ENCODE measurements at regions not wholly inside any gene's neighbourhood (a gene's known extent, or its start where the extent isn't known, plus 50 kb on each side); places are given as distances from the start of the nearest gene placed in this dataset.

- no peaks in the 10 kb centered on the region for H3K27me3 ChIP-seq
- no peaks in the 10 kb centered on the region for H3K9me3 ChIP-seq
- intact Hi-C loops (cut with DNase I; ENCODE audit: low total_unique reads) (no loop called here), in situ Hi-C loops (cut with MboI; ENCODE audit: low sequenced_read_pairs in 4 of 4) (no loop called here)
- no peak for TF ChIP-seq CTCF (IDR thresholded peaks at IDR 0.05 in 4 of 5, conservative IDR thresholded peaks at IDR 0.05 in 1 of 5)
- no peak for TF ChIP-seq POLR2A (IDR thresholded peaks at IDR 0.05)
- H3K36me3 ChIP-seq = no peaks in the 10 kb centered on the region
- no peaks in the 10 kb centered on the region for H3K4me1 ChIP-seq
- H3K4me3 ChIP-seq = no peak overlapping the region
- ATAC-seq (no peak), DNase-seq (no peak)
- H3K27ac ChIP-seq = no peak overlapping the region
Observed at GRCh38 chr7:69052447-69052846, 545.8 kb upstream of the AUTS2 start.

- Histone ChIP-seq H3K36me3 (no peaks in the 10 kb centered on the region), H3K27me3 (no peaks in the 10 kb centered on the region), H3K27ac (no peak overlapping the region), H3K9me3 (no peaks in the 10 kb centered on the region), H3K4me1 (no peaks in the 10 kb centered on the region), H3K4me3 (no peak overlapping the region)
- DNase-seq (no peak), ATAC-seq (no peak)
- TF ChIP-seq POLR2A (IDR thresholded peaks at IDR 0.05) (no peak), CTCF (IDR thresholded peaks at IDR 0.05 in 4 of 5, conservative IDR thresholded peaks at IDR 0.05 in 1 of 5) (no peak)
- in situ Hi-C loops (cut with MboI; ENCODE audit: low sequenced_read_pairs in 4 of 4) = no loop called here
- intact Hi-C loops (cut with DNase I; ENCODE audit: low total_unique reads) = no loop called here
Observed at GRCh38 chr7:69060516-69060915, 537.8 kb upstream of the AUTS2 start.

- ATAC-seq = no peak
- Histone ChIP-seq H3K36me3 (no peaks in the 10 kb centered on the region), H3K27ac (no peak overlapping the region), H3K27me3 (no peaks in the 10 kb centered on the region), H3K4me1 (no peaks in the 10 kb centered on the region), H3K4me3 (no peak overlapping the region), H3K9me3 (no peaks in the 10 kb centered on the region)
- intact Hi-C loops (cut with DNase I; ENCODE audit: low total_unique reads) = no loop called here
- in situ Hi-C loops (cut with MboI; ENCODE audit: low sequenced_read_pairs in 4 of 4) = no loop called here
- no peak for DNase-seq
- no peak for TF ChIP-seq CTCF (IDR thresholded peaks at IDR 0.05 in 4 of 5, conservative IDR thresholded peaks at IDR 0.05 in 1 of 5)
- TF ChIP-seq POLR2A (IDR thresholded peaks at IDR 0.05) = no peak
Observed at GRCh38 chr7:69062020-69062765, 536.1 kb upstream of the AUTS2 start.

DNA sequence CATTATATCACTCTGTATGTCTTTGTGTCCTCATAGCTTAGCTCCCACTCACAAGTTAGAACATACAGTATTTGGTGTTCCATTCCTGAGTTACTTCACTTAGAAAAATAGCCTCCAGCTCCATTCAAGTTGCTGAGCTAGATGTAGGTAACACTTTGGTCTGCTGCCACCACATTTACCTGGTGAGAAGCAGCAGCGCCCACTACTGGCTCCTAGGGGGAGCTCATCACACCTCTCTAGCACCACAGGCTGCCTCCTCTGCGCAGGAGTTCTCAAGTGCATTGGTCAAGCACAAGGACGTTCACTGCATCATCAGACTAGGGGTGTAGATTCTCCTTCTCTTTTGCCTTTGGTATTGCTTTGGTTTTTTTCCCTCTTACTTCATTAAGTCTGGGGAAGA is 530.9 kb upstream of the AUTS2 start:
- TF ChIP-seq CTCF (IDR thresholded peaks at IDR 0.05 in 4 of 5, conservative IDR thresholded peaks at IDR 0.05 in 1 of 5) = no peak
- no peak for ATAC-seq
- H3K36me3 ChIP-seq = no peaks in the 10 kb centered on the region
- no peaks in the 10 kb centered on the region for H3K4me1 ChIP-seq
- H3K27me3 ChIP-seq = peaks cover 0 to 2% (median 0%) of the 10 kb centered on the region in 3 donors
- in situ Hi-C loops (cut with MboI; ENCODE audit: low sequenced_read_pairs in 4 of 4) = no loop called here
- no peak overlapping the region for H3K4me3 ChIP-seq
- H3K9me3 ChIP-seq = no peaks in the 10 kb centered on the region
- no peak for DNase-seq
- intact Hi-C loops (cut with DNase I; ENCODE audit: low total_unique reads) = no loop called here
- no peak overlapping the region for H3K27ac ChIP-seq

GRCh38 chr7:69070476-69070875 is 527.8 kb upstream of the AUTS2 start:
- Histone ChIP-seq H3K27me3 (peaks cover 0 to 2% (median 0%) of the 10 kb centered on the region in 3 donors), H3K4me3 (no peak overlapping the region), H3K27ac (no peak overlapping the region), H3K9me3 (no peaks in the 10 kb centered on the region), H3K4me1 (no peaks in the 10 kb centered on the region), H3K36me3 (no peaks in the 10 kb centered on the region)
- DNase-seq (no peak), ATAC-seq (no peak)
- in situ Hi-C loops (cut with MboI; ENCODE audit: low sequenced_read_pairs in 4 of 4) (no loop called here), intact Hi-C loops (cut with DNase I; ENCODE audit: low total_unique reads) (no loop called here)
- TF ChIP-seq POLR2A (IDR thresholded peaks at IDR 0.05) = no peak
- TF ChIP-seq CTCF (IDR thresholded peaks at IDR 0.05 in 4 of 5, conservative IDR thresholded peaks at IDR 0.05 in 1 of 5) = no peak

Measured in gastrocnemius medialis (tissue), 4 donors.